Skin of body (tissue), 1 donor: ENCODE measurements at regions not wholly inside any gene's neighbourhood (a gene's known extent, or its start where the extent isn't known, plus 50 kb on each side); places are given as distances from the start of the nearest gene placed in this dataset. TPM values are rescaled to one million over a fixed set of nuclear protein-coding genes. Genes with fewer than 3 reads are reported as not detected.

Experiments used
- small RNA-seq: library from RNA; depleted of rRNA; stranded (forward); fragments of <200 nt; gene quantifications from one replicate; pipeline ENCODE3, GENCODE V24; 2014; ENCODE audit warnings: low replicate concordance

Small RNAs in the stretch of these regions (small RNA-seq; reads per million reads assigned to genes)
- gene AL159169.1 = not detected
